Neuronal stem cell (in vitro differentiated cells): ENCODE measurements at regions not wholly inside any gene's neighbourhood (a gene's known extent, or its start where the extent isn't known, plus 50 kb on each side); places are given as distances from the start of the nearest gene placed in this dataset.

Source experiments
- DNase-seq: peaks from one replicate; pipeline ENCODE4 v3.0.0-alpha.2; 2013; ENCODE audit warnings: low spot score
- H2AFZ ChIP-seq: one replicate; pipeline ENCODE4 v1.6.1; 2013; ENCODE audit warnings: mild to moderate bottlenecking, low read length, inconsistent platforms
- H2AK5ac ChIP-seq: 2 replicates; pipeline ENCODE4 v1.6.1; 2013; ENCODE audit warnings: low read depth, mild to moderate bottlenecking, inconsistent platforms, low read length, moderate library complexity, mixed read lengths
- H2BK120ac ChIP-seq: 2 replicates; pipeline ENCODE4 v1.6.1; 2013; ENCODE audit warnings: low read depth, mild to moderate bottlenecking, inconsistent platforms, low read length, moderate library complexity, mixed read lengths
- H2BK12ac ChIP-seq: one replicate; pipeline ENCODE4 v1.6.1; 2013; ENCODE audit warnings: low read length, inconsistent platforms
- H2BK15ac ChIP-seq: 2 replicates; pipeline ENCODE4 v1.6.1; 2013; ENCODE audit warnings: mild to moderate bottlenecking, low read length, inconsistent platforms, mixed read lengths
- H2BK5ac ChIP-seq: one replicate; pipeline ENCODE4 v1.6.1; 2013; ENCODE audit warnings: inconsistent platforms, mild to moderate bottlenecking, low read length, moderate library complexity
- H3K14ac ChIP-seq: one replicate; pipeline ENCODE4 v1.6.1; 2013; ENCODE audit warnings: low read length, inconsistent platforms
- H3K18ac ChIP-seq: 2 replicates; pipeline ENCODE4 v1.6.1; 2013; ENCODE audit warnings: low read length, inconsistent platforms
- H3K23ac ChIP-seq: 2 replicates; pipeline ENCODE4 v1.6.1; 2013; ENCODE audit warnings: low read depth, mild to moderate bottlenecking, mixed read lengths, low read length, inconsistent platforms; ENCODE audit not compliant: poor library complexity
- H3K27ac ChIP-seq: replicated peaks from 3 replicates; pipeline ENCODE4 v1.5.1; 2013; ENCODE audit warnings: low read length, inconsistent platforms
- H3K27me3 ChIP-seq, 3 experiments: 2 replicates each; pipeline ENCODE4 v1.6.1; 2013; ENCODE audit warnings: low read length in 3 of 3, mild to moderate bottlenecking in 2 of 3, inconsistent platforms in 1 of 3, low read depth in 1 of 3, mixed read lengths in 1 of 3, moderate library complexity in 1 of 3; ENCODE audit not compliant: control insufficient read depth in 3 of 3, insufficient read depth in 3 of 3
- H3K36me3 ChIP-seq, 2 donors: replicated peaks in 1 of 2; 2 replicates each; pipeline ENCODE4 v1.6.1; 2013; ENCODE audit warnings: low read length in 2 of 2; ENCODE audit not compliant: control insufficient read depth in 2 of 2, insufficient read depth in 2 of 2
- H3K4ac ChIP-seq: 2 replicates; pipeline ENCODE4 v1.6.1; 2013; ENCODE audit warnings: inconsistent platforms, mild to moderate bottlenecking, low read length, moderate library complexity
- H3K4me1 ChIP-seq, 2 donors: 1 replicate in 1 of 2; 2 replicates in 1 of 2; pipeline ENCODE4 v1.6.1; 2013; ENCODE audit warnings: low read length in 2 of 2, low read depth in 1 of 2; ENCODE audit not compliant: control insufficient read depth in 2 of 2, insufficient read depth in 1 of 2
- H3K4me2 ChIP-seq: one replicate; pipeline ENCODE4 v1.6.1; 2013; ENCODE audit warnings: mild to moderate bottlenecking, low read length, inconsistent platforms; ENCODE audit not compliant: insufficient read depth, poor library complexity, severe bottlenecking
- H3K4me3 ChIP-seq, 2 donors: 2 replicates each; pipeline ENCODE4 v1.5.1; 2013; ENCODE audit warnings: low read length in 2 of 2, mild to moderate bottlenecking in 2 of 2, inconsistent platforms in 1 of 2, moderate library complexity in 1 of 2
- H3K79me1 ChIP-seq: one replicate; pipeline ENCODE4 v1.6.1; 2013; ENCODE audit warnings: low read depth, mild to moderate bottlenecking, inconsistent platforms, low read length, moderate library complexity
- H3K9ac ChIP-seq: one replicate; pipeline ENCODE4 v1.6.1; 2013; ENCODE audit warnings: mild to moderate bottlenecking, low read depth, low read length, inconsistent platforms; ENCODE audit not compliant: poor library complexity
- H3K9me3 ChIP-seq, 2 donors: replicated peaks in 1 of 2; 2 replicates each; pipeline versions ENCODE3 to v1.6.1; 2013; ENCODE audit warnings: low read length in 2 of 2, mild to moderate bottlenecking in 2 of 2, inconsistent platforms in 1 of 2, low read depth in 1 of 2, mixed read lengths in 1 of 2, moderate library complexity in 1 of 2; ENCODE audit not compliant: control insufficient read depth in 2 of 2, insufficient read depth in 1 of 2
- H4K8ac ChIP-seq: one replicate; pipeline ENCODE4 v1.6.1; 2013; ENCODE audit warnings: low read depth, mild to moderate bottlenecking, inconsistent platforms, low read length, moderate library complexity
- H4K91ac ChIP-seq: one replicate; pipeline ENCODE4 v1.6.1; 2013; ENCODE audit warnings: low read length, low read depth, mild to moderate bottlenecking, inconsistent platforms; ENCODE audit not compliant: poor library complexity
- WGBS, 2 donors: extraction: QIAGEN DNeasy Blood & Tissue Kit; methylation state at CpG; one replicate each; pipeline ENCODE4 v1.1.7; 2013; ENCODE audit warnings: missing lambda C conversion rate in 2 of 2, mixed read lengths in 1 of 2; ENCODE audit not compliant: insufficient read length in 2 of 2, insufficient replicate concordance in 1 of 2; ENCODE audit errors: extremely low coverage in 2 of 2; 5-methylcytosine and 5-hydroxymethylcytosine counted together

DNA sequence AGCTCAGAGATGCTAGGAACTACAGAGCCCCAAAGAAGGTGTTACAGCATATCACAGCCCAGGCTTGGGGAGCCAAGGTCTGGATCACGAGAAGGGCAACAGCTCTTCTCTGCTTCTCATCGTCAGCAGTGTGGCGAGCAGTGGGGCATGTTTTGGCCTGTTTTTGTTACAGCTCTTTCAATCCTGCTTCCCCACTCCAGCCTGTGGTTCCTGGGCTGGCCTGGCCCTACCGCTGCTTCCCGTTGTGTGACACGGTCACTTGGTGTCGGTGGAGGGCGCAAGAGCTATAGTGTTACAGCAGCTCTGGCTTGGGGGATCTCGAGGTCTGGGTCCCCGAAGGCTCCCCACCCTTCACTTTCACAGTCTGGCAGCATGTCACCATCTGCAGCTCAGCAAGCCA, 870.2 kb downstream of the CBLN2 start:
- no CpG with 5 or more reads among the region's 10 CpGs for WGBS, 2 donors
- no peak for DNase-seq

DNA sequence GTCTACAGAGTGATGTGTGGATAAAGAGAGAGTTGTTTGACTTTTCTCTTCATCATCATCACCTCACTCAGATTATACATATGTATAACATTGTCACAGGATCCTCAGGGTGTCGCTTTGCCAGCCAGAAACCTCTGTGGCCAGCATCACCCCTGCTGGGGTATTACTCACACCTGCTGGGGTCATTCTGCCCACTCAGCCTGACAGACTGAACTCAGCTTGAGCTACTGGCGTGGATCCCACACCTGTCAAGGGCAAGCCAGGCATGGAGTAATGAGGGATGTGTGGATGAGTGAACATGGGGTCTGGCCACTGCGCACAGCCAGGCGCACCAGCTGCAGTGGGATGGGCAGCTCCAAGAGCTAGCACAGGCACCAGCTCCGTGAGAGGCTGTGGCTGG, 870.6 kb downstream of the CBLN2 start:
- Histone ChIP-seq H2BK5ac (no peak overlapping the region), H3K4me2 (no peak overlapping the region), H2BK12ac (no peak overlapping the region), H3K4me1 (no peaks in the 10 kb centered on the region), H4K91ac (no peak overlapping the region), H4K8ac (no peak overlapping the region), H3K4me3 (no peak overlapping the region), H3K14ac (peak overlapping the region; percentile 82), H2BK15ac (no peak overlapping the region), H3K9ac (no peak overlapping the region), H3K27ac (no peak overlapping the region), H3K9me3 (no peaks in the 10 kb centered on the region), H3K18ac (peak overlapping the region; percentile 72), H3K23ac (peak overlapping the region; percentile 48), H2AK5ac (no peak overlapping the region), H3K79me1 (no peaks in the 10 kb centered on the region), H2AFZ (peak overlapping the region; percentile 56), H3K36me3 (no peaks in the 10 kb centered on the region), H3K27me3 (no peaks in the 10 kb centered on the region), H3K4ac (no peak overlapping the region), H2BK120ac (no peak overlapping the region)
- DNase-seq, result no peak
- WGBS, 2 donors, result no CpG with 5 or more reads among the region's 5 CpGs

More for the DNA sequence above, 870.2 kb downstream of the CBLN2 start:
- H2BK12ac ChIP-seq, result no peak overlapping the region
- no peak overlapping the region for H4K91ac ChIP-seq
- H3K4me1 ChIP-seq, result no peaks in the 10 kb centered on the region
- H2BK15ac ChIP-seq, result no peak overlapping the region
- peak overlapping the region; percentile 72 for H3K18ac ChIP-seq
- H3K14ac ChIP-seq, result peak overlapping the region; percentile 82
- H3K36me3 ChIP-seq, result no peaks in the 10 kb centered on the region
- H2AFZ ChIP-seq, result peak overlapping the region; percentile 56
- H3K4me3 ChIP-seq, result no peak overlapping the region
- no peaks in the 10 kb centered on the region for H3K79me1 ChIP-seq
- H3K27me3 ChIP-seq, result no peaks in the 10 kb centered on the region
- no peak overlapping the region for H3K27ac ChIP-seq
- no peak overlapping the region for H3K23ac ChIP-seq
- no peak overlapping the region for H2AK5ac ChIP-seq
- no peak overlapping the region for H3K4me2 ChIP-seq
- no peak overlapping the region for H2BK120ac ChIP-seq
- no peak overlapping the region for H3K9ac ChIP-seq
- H4K8ac ChIP-seq, result no peak overlapping the region
- no peak overlapping the region for H2BK5ac ChIP-seq
- no peak overlapping the region for H3K4ac ChIP-seq
- H3K9me3 ChIP-seq, result no peaks in the 10 kb centered on the region

DNA sequence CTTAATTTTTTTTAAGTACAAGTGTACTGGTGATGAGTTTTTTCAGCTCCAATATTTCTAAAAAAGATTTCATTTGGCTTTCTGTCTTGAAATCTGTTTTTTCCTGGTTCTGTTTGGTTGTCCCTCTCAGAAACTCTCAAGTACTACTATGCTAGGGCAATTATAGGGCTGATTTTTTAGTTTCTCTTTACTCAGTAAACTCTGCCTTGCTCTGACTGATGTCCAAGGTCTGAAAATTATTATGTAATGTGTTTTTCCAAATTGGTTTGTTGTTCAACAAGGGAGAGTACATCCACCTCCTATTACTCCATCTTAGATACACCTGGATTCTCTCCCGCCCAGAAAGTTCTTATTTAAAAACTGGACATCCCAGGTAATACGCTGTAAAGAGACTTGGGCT, 877.7 kb downstream of the CBLN2 start:
- H3K27me3 ChIP-seq, result no peaks in the 10 kb centered on the region
- no peak overlapping the region for H3K23ac ChIP-seq
- H2BK5ac ChIP-seq, result no peak overlapping the region
- H2BK12ac ChIP-seq, result no peak overlapping the region
- DNase-seq, result no peak
- no peak overlapping the region for H4K8ac ChIP-seq
- no peak overlapping the region for H2AFZ ChIP-seq
- no peak overlapping the region for H2BK15ac ChIP-seq
- no peaks in the 10 kb centered on the region for H3K4me1 ChIP-seq
- H3K9ac ChIP-seq, result no peak overlapping the region
- H3K27ac ChIP-seq, result no peak overlapping the region
- H2AK5ac ChIP-seq, result no peak overlapping the region
- H3K79me1 ChIP-seq, result no peaks in the 10 kb centered on the region
- no peaks in the 10 kb centered on the region for H3K36me3 ChIP-seq
- no peak overlapping the region for H4K91ac ChIP-seq
- H3K4me2 ChIP-seq, result no peak overlapping the region
- H3K9me3 ChIP-seq, result no peaks in the 10 kb centered on the region
- no peak overlapping the region for H3K18ac ChIP-seq
- no peak overlapping the region for H3K14ac ChIP-seq
- H3K4ac ChIP-seq, result no peak overlapping the region
- H2BK120ac ChIP-seq, result no peak overlapping the region
- no CpG with 5 or more reads among the region's 2 CpGs for WGBS, 2 donors
- H3K4me3 ChIP-seq, result no peak overlapping the region

DNA sequence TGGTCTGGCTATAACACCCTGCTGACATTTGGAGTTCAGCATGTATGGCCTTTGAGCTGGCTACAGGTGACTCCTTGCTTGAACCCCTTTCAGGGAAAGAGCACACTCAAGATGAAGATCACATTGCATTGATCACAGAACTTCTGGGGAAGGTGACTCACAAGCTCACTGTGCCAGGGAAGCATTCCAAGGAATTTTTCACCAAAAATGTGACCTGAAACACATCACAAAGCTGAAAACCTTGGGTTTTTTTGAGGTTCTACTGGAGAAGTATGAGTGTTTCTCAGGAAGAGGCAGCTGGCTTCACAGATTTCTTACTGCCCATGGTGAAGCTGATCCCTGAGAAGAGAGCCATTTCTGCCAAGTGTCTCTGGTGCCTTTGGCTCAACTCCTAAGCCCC, 879.0 kb downstream of the CBLN2 start:
- Histone ChIP-seq H3K4me2 (no peak overlapping the region), H3K4me3 (no peak overlapping the region), H3K36me3 (no peaks in the 10 kb centered on the region), H3K79me1 (no peaks in the 10 kb centered on the region), H2BK120ac (no peak overlapping the region), H2BK5ac (no peak overlapping the region), H3K14ac (no peak overlapping the region), H3K9me3 (no peaks in the 10 kb centered on the region), H3K27ac (no peak overlapping the region), H4K91ac (no peak overlapping the region), H3K9ac (no peak overlapping the region), H3K4ac (no peak overlapping the region), H4K8ac (no peak overlapping the region), H3K18ac (no peak overlapping the region), H2BK12ac (no peak overlapping the region), H3K4me1 (no peaks in the 10 kb centered on the region), H2BK15ac (no peak overlapping the region), H2AK5ac (no peak overlapping the region), H3K27me3 (no peaks in the 10 kb centered on the region), H3K23ac (no peak overlapping the region), H2AFZ (no peak overlapping the region)
- DNase-seq, result no peak
